Endothelial cell of umbilical vein (primary cell): ENCODE measurements at regions not wholly inside any gene's neighbourhood (a gene's known extent, or its start where the extent isn't known, plus 50 kb on each side); places are given as distances from the start of the nearest gene placed in this dataset.

Source experiments
- BruUV-seq: library from RNA; stranded (reverse); fragments of 400-500 nt; replicated peaks from 2 replicates; lab custom pipeline; 2021; lab: Mats Ljungman, UMichigan
- CTCF ChIA-PET: fragments of 300-600, 350-600 bp; sonication (Branson Sonifier 250); formaldehyde crosslinking; loops from one replicate; lab custom pipeline; 2021; ENCODE audit warnings: antibody characterized with exemption, inconsistent platforms; lab: Charles Lee
- POLR2A ChIA-PET: fragments of 300-600, 350-600 bp; sonication (Branson Sonifier 250); formaldehyde crosslinking; loops from one replicate; lab custom pipeline; 2021; ENCODE audit warnings: antibody characterized with exemption, inconsistent platforms; lab: Charles Lee
- DNase-seq: peaks from one replicate; pipeline ENCODE4 v3.0.0-alpha.2; 2011; ENCODE audit warnings: low read depth, low spot score
- FAIRE-seq: peaks from 2 replicates; lab custom pipeline; 2011; peaks lifted over from hg19 to GRCh38; lab: Jason Lieb, UNC
- H2AFZ ChIP-seq: 2 replicates; pipeline ENCODE4 v1.6.0; 2012; ENCODE audit warnings: low read depth, low read length, control low read depth, inconsistent platforms
- H3K27ac ChIP-seq: 2 replicates; pipeline ENCODE4 v1.5.1; 2011; ENCODE audit warnings: low read depth, mild to moderate bottlenecking, control low read depth, low read length, moderate library complexity; ENCODE audit not compliant: insufficient read depth
- H3K27me3 ChIP-seq, 2 experiments: 2 replicates each; pipeline versions ENCODE4 v1.6.0 to v1.6.1; 2011; ENCODE audit warnings: low read length in 2 of 2, mixed read lengths in 1 of 2; ENCODE audit not compliant: control insufficient read depth in 2 of 2, insufficient read depth in 2 of 2
- H3K36me3 ChIP-seq, 2 experiments: 2 replicates in 1 of 2; 3 replicates in 1 of 2; pipeline ENCODE4 v1.5.1; 2011; ENCODE audit warnings: low read length in 2 of 2, mild to moderate bottlenecking in 1 of 2, moderate library complexity in 1 of 2; ENCODE audit not compliant: control insufficient read depth in 2 of 2, insufficient read depth in 2 of 2; ENCODE audit errors: extremely low read depth in 1 of 2
- H3K4me1 ChIP-seq: 3 replicates; pipeline ENCODE4 v1.5.1; 2011; ENCODE audit warnings: mild to moderate bottlenecking, low read length; ENCODE audit not compliant: control insufficient read depth, insufficient read depth; ENCODE audit errors: extremely low read depth
- H3K4me2 ChIP-seq: 2 replicates; pipeline ENCODE4 v1.6.1; 2011; ENCODE audit warnings: low read length, control low read depth, mixed read lengths; ENCODE audit not compliant: insufficient read depth
- H3K4me3 ChIP-seq, 3 experiments: fragments of 200-600 bp in 1 of 3; sonication (generic), shearing (Covaris generic) in 1 of 3; replicated peaks in 1 of 3; 2 replicates each; pipeline ENCODE4 v1.5.1; 2011 to 2016; ENCODE audit warnings: control low read depth in 3 of 3, low read length in 3 of 3, mild to moderate bottlenecking in 2 of 3, inconsistent platforms in 1 of 3, low read depth in 1 of 3, moderate library complexity in 1 of 3; ENCODE audit not compliant: insufficient read depth in 1 of 3
- H3K79me2 ChIP-seq: 2 replicates; pipeline ENCODE4 v1.6.0; 2012; ENCODE audit warnings: low read length, inconsistent platforms; ENCODE audit not compliant: control insufficient read depth, insufficient read depth
- H3K9ac ChIP-seq: replicated peaks from 2 replicates; pipeline ENCODE3; 2011; ENCODE audit warnings: low read length, control low read depth; ENCODE audit not compliant: insufficient read depth; ENCODE audit errors: extremely low read depth
- H3K9me1 ChIP-seq: replicated peaks from 3 replicates; pipeline ENCODE4 v1.6.0; 2011; ENCODE audit warnings: mild to moderate bottlenecking, low read length; ENCODE audit not compliant: control insufficient read depth, insufficient read depth; ENCODE audit errors: extremely low read depth
- H3K9me3 ChIP-seq: replicated peaks from 2 replicates; pipeline ENCODE4 v1.5.1; 2012; ENCODE audit warnings: low read length, inconsistent platforms; ENCODE audit not compliant: control insufficient read depth, insufficient read depth
- H4K20me1 ChIP-seq: replicated peaks from 2 replicates; pipeline ENCODE3; 2011; ENCODE audit warnings: mild to moderate bottlenecking, low read length; ENCODE audit not compliant: control insufficient read depth, insufficient read depth; ENCODE audit errors: extremely low read depth
- EZH2 ChIP-seq: IDR thresholded peaks from 2 replicates; pipeline ENCODE4 v1.6.1; 2012; ENCODE audit warnings: borderline replicate concordance, low read depth, mild to moderate bottlenecking, moderate library complexity, low read length, inconsistent platforms; ENCODE audit not compliant: severe bottlenecking
- FOS ChIP-seq: IDR thresholded peaks from 2 replicates; pipeline ENCODE4 v1.6.1; 2011; ENCODE audit warnings: mild to moderate bottlenecking, low read length, moderate library complexity, borderline replicate concordance; ENCODE audit not compliant: insufficient read depth
- GATA2 ChIP-seq: IDR thresholded peaks from 2 replicates; pipeline ENCODE4 v1.7.0; 2011; ENCODE audit warnings: low read depth, mild to moderate bottlenecking, moderate library complexity, mixed read lengths, low read length; ENCODE audit not compliant: insufficient read length, insufficient read depth
- JUN ChIP-seq: IDR thresholded peaks from 2 replicates; pipeline ENCODE4 v1.6.1; 2011; ENCODE audit warnings: borderline replicate concordance, low read depth; ENCODE audit not compliant: insufficient read length, insufficient read depth
- MYC ChIP-seq: IDR thresholded peaks from one replicate; pipeline ENCODE4 v1.6.1; 2011; ENCODE audit warnings: mild to moderate bottlenecking, low read depth, low read length
- POLR2A ChIP-seq: IDR thresholded peaks from 2 replicates; pipeline ENCODE4 v1.6.1; 2012; ENCODE audit warnings: low read depth, mild to moderate bottlenecking, control low read depth, low read length
- POLR2AphosphoS5 ChIP-seq: IDR thresholded peaks from 2 replicates; pipeline ENCODE4 v1.6.1; 2012; ENCODE audit warnings: low read depth, mild to moderate bottlenecking, control low read depth, low read length, moderate library complexity; ENCODE audit not compliant: insufficient read depth
- dilution Hi-C: fragments of 300-500 bp; cut with MboI; formaldehyde crosslinking; loops from one replicate; pipeline ENCODE4 v1.15.0; 2019; ENCODE audit warnings: low sequenced_read_pairs; ENCODE audit not compliant: extremely low pct_ligation_motif_present
- intact Hi-C: fragments of 100-400 bp; cut with micrococcal nuclease; formaldehyde crosslinking; loops from one replicate; pipeline ENCODE4 v1.10.0; 2022
- TF ChIP-seq, protein P1 (sequence below), 2 donors: IDR thresholded peaks; 1 replicate in 1 of 2; 2 replicates in 1 of 2; pipeline ENCODE4 v1.5.1; 2011; ENCODE audit warnings: low read length in 2 of 2, mild to moderate bottlenecking in 2 of 2, moderate library complexity in 2 of 2, control low read depth in 1 of 2, inconsistent platforms in 1 of 2, low read depth in 1 of 2; ENCODE audit not compliant: insufficient read depth in 1 of 2; ENCODE audit errors: extremely low read depth in 1 of 2
- TF ChIP-seq, protein P2 (sequence below): IDR thresholded peaks from 2 replicates; pipeline ENCODE4 v1.6.1; 2011; ENCODE audit not compliant: insufficient read depth, insufficient read length

DNA sequence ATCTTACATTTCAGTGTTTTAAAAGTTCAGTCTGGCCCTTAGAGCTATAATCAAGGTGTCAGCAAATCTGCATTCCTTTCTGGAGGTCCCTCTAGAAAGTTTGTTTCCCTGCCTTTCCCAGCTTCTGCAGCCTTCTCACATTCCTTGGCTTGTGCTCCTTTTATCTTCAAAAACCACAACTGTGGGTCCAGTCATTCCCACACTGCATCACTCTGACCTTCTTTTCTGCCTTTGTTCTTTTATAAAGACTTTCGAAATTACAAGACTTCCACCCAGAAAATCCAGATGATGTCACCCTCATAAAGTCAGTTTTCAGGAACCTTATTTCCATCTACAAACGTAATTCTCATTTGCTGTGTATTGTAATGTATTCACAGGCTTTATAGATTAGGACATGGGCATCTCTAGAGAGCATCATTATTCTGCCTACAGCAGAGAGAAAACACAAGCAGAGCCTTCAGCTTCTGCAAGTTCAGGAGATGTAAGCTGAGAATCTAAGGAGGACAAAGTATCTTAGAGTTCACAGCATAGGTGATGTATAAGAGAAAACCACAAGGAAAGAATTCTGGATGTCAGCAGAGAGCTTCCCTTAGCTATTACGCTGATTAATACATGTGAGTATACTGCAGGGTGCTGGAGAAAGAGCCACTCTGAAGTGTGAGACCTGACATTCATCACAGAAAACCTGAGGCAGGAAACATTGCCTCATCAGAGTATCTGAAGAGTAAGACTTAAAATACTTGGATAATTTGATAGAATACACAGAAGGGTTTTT lies 1100.2 kb downstream of the CBLN2 start:
- Histone ChIP-seq H3K4me3 (no peak overlapping the region), H3K27ac (no peak overlapping the region), H3K79me2 (no peaks in the 10 kb centered on the region), H3K4me1 (no peaks in the 10 kb centered on the region), H4K20me1 (no peaks in the 10 kb centered on the region), H3K36me3 (no peaks in the 10 kb centered on the region), H3K27me3 (no peaks in the 10 kb centered on the region), H3K9me1 (no peaks in the 10 kb centered on the region), H3K9ac (no peak overlapping the region), H3K9me3 (no peaks in the 10 kb centered on the region), H2AFZ (no peak overlapping the region), H3K4me2 (no peak overlapping the region)
- dilution Hi-C loops = no loop called here
- no peak for FAIRE-seq
- DNase-seq = no peak
- TF ChIP-seq FOS = no peak
- TF ChIP-seq POLR2A = no peak
- no peak for TF ChIP-seq POLR2AphosphoS5
- no peak for TF ChIP-seq GATA2
- TF ChIP-seq, protein P1, sequence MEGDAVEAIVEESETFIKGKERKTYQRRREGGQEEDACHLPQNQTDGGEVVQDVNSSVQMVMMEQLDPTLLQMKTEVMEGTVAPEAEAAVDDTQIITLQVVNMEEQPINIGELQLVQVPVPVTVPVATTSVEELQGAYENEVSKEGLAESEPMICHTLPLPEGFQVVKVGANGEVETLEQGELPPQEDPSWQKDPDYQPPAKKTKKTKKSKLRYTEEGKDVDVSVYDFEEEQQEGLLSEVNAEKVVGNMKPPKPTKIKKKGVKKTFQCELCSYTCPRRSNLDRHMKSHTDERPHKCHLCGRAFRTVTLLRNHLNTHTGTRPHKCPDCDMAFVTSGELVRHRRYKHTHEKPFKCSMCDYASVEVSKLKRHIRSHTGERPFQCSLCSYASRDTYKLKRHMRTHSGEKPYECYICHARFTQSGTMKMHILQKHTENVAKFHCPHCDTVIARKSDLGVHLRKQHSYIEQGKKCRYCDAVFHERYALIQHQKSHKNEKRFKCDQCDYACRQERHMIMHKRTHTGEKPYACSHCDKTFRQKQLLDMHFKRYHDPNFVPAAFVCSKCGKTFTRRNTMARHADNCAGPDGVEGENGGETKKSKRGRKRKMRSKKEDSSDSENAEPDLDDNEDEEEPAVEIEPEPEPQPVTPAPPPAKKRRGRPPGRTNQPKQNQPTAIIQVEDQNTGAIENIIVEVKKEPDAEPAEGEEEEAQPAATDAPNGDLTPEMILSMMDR (IDR thresholded peaks at IDR 0.05; ENCODE audit: extremely low read depth in 1 of 2, insufficient read depth in 1 of 2, low read depth in 1 of 2, low read length in 2 of 2) = no peak
- no peak for TF ChIP-seq MYC
- TF ChIP-seq EZH2 = no peak
- TF ChIP-seq JUN = no peak
- TF ChIP-seq, protein P2, sequence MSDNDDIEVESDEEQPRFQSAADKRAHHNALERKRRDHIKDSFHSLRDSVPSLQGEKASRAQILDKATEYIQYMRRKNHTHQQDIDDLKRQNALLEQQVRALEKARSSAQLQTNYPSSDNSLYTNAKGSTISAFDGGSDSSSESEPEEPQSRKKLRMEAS = no peak
- ChIA-PET CTCF (no interaction called here), POLR2A (no interaction called here)
- intact Hi-C loops = no loop called here
- no TSS peak for BruUV-seq
